ENCODE measurements at regions not wholly inside any gene's neighbourhood (a gene's known extent, or its start where the extent isn't known, plus 50 kb on each side); places are given as distances from the start of the nearest gene placed in this dataset.
"Not testable (repeated sequence)": the region's sequence is repeated elsewhere in the genome, so short reads cannot be mapped to it uniquely, and the experiment has no call there.

DNA sequence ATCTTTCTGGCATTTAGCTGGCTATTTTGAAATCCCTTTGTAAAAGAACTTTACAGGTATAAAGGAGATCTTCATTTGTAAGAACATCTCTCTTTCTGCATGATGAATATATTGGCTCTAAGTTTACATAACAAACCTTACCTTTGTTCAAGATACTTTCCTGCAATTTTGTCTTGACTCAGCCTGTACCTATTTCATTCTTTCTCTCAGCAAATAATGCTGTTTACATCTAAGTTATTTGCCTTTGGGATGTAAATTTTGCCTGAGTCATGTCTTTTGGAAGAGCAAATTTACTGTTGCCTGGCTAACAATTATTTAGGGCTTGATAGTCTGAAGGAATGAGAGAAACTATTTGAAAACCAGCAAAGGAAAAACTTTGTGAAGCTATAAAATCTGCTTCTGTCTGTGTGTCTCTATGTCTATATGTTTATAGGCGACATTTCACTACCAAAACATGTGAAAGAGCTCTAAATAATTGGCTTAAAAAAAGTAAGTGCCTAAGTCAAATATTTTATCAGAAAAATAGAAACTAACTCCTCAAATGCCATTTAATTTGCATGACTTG lies 214.3 kb upstream of the TGIF2LX start:
- not testable (repeated sequence) for H3K9me3 ChIP-seq (ENCODE audit: control insufficient read depth, insufficient read depth, low read length); H3K4me1 ChIP-seq (ENCODE audit: control insufficient read depth, insufficient read depth, low read length); H3K27ac ChIP-seq (ENCODE audit: low read depth, low read length); DNase-seq (ENCODE audit: low read depth in 4 of 6, low spot score in 6 of 6); H3K36me3 ChIP-seq (ENCODE audit: control insufficient read depth, insufficient read depth, low read length); H3K27me3 ChIP-seq (ENCODE audit: control insufficient read depth, insufficient read depth, low read length); H3K4me3 ChIP-seq (ENCODE audit: low read depth, low read length)
- WGBS (ENCODE audit: insufficient coverage), result no CpG with 5 or more reads among the region's 1 CpG

- not testable (repeated sequence) for H3K27ac ChIP-seq (ENCODE audit: low read depth, low read length); H3K4me3 ChIP-seq (ENCODE audit: low read depth, low read length); DNase-seq (ENCODE audit: low read depth in 4 of 6, low spot score in 6 of 6); H3K9me3 ChIP-seq (ENCODE audit: control insufficient read depth, insufficient read depth, low read length); H3K36me3 ChIP-seq (ENCODE audit: control insufficient read depth, insufficient read depth, low read length); H3K4me1 ChIP-seq (ENCODE audit: control insufficient read depth, insufficient read depth, low read length); H3K27me3 ChIP-seq (ENCODE audit: control insufficient read depth, insufficient read depth, low read length)
- 99% methylated on average over 9 of the region's 11 CpGs for WGBS (ENCODE audit: insufficient coverage)
Observed at GRCh38 chrX:89734367-89734766, 187.3 kb upstream of the TGIF2LX start.

DNA sequence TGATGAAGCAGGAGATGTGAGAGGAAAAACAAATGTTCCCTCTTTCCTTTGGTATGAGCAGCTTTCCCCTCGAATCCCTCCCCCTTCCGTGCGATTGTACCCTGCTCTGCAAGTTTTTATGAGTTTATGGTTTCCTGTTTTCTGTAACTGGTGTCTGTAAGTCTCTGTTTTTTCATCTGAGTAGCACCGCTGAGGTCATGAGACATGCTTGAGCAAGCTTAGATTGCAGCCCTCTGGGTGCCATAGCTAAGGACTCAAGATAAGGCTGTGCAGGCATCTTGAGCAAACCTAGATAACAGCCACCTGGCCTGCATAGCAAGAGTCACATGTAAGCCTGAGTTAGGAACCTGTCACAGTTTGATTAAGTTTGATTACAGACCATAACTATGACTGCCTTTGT lies 165.2 kb upstream of the TGIF2LX start:
- not testable (repeated sequence) for DNase-seq (ENCODE audit: low read depth in 4 of 6, low spot score in 6 of 6); H3K27me3 ChIP-seq (ENCODE audit: control insufficient read depth, insufficient read depth, low read length); H3K4me3 ChIP-seq (ENCODE audit: low read depth, low read length); H3K4me1 ChIP-seq (ENCODE audit: control insufficient read depth, insufficient read depth, low read length); H3K9me3 ChIP-seq (ENCODE audit: control insufficient read depth, insufficient read depth, low read length); H3K27ac ChIP-seq (ENCODE audit: low read depth, low read length); H3K36me3 ChIP-seq (ENCODE audit: control insufficient read depth, insufficient read depth, low read length)
- 82% methylated on average over 1 of the region's 4 CpGs for whole genome bisulfite sequencing (ENCODE audit: insufficient coverage)

DNA sequence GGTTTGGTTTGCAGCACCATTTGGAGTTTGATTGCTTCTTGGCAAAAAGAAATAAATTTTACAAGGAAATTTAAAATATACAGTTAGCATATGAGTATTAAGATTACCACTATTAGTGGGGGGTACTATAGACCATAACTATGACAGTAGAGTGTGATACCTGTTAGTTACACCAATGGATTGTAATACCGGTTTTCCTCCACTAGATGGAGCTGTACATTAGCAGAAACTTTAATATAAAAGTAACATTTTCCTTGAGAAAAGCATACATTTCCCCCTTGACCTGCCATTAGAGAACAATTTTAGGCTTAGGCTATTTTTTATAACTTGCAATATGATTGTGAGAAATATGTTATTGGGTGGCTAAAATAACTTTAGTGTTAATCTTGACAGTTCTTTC lies 163.9 kb upstream of the TGIF2LX start:
- DNase-seq (ENCODE audit: low read depth in 4 of 6, low spot score in 6 of 6), result peak in 2 of 6 donors; percentile 1 to 4
- H3K4me1 ChIP-seq (ENCODE audit: control insufficient read depth, insufficient read depth, low read length); H3K36me3 ChIP-seq (ENCODE audit: control insufficient read depth, insufficient read depth, low read length); H3K4me3 ChIP-seq (ENCODE audit: low read depth, low read length); H3K27ac ChIP-seq (ENCODE audit: low read depth, low read length); H3K9me3 ChIP-seq (ENCODE audit: control insufficient read depth, insufficient read depth, low read length); H3K27me3 ChIP-seq (ENCODE audit: control insufficient read depth, insufficient read depth, low read length): not testable (repeated sequence)
- WGBS (ENCODE audit: insufficient coverage), result no CpG with 5 or more reads among the region's 1 CpG

DNA sequence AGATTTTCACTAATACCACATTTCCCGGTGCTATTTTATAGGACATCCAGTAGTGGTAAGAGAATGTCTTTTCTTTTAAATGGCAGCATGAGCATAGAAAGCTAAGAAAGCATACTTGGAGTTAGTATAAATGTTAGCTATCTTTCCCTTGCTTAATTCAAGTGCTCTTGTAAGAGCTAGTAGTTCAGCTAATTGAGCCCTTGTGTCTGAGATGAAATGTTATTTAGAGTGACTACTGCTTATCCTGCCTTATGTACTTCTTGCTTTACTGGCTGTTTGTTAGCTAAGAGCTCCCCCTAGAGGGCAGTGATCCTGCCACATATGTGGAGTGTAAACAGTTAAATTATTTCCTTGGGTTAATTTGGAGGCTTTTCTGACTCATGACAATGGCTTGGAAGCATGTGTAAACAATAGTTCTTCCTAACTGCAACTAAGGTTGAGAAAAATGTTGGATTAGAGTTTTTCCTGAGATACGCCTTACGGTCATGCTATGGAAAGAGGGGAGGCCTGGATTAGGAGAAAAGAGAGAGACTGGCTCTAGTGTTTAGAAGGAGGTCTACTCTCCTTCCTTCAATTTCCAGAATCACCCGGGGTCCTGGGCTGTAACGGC lies 162.5 kb upstream of the TGIF2LX start:
- H3K9me3 ChIP-seq (ENCODE audit: control insufficient read depth, insufficient read depth, low read length); H3K36me3 ChIP-seq (ENCODE audit: control insufficient read depth, insufficient read depth, low read length): not testable (repeated sequence)
- WGBS (ENCODE audit: insufficient coverage), result no CpG with 5 or more reads among the region's 5 CpGs

GRCh38 chrX:89771639-89772038 lies 150.1 kb upstream of the TGIF2LX start:
- not testable (repeated sequence) for H3K27ac ChIP-seq (ENCODE audit: low read depth, low read length); DNase-seq (ENCODE audit: low read depth in 4 of 6, low spot score in 6 of 6); H3K4me1 ChIP-seq (ENCODE audit: control insufficient read depth, insufficient read depth, low read length); H3K36me3 ChIP-seq (ENCODE audit: control insufficient read depth, insufficient read depth, low read length); H3K4me3 ChIP-seq (ENCODE audit: low read depth, low read length); H3K9me3 ChIP-seq (ENCODE audit: control insufficient read depth, insufficient read depth, low read length); H3K27me3 ChIP-seq (ENCODE audit: control insufficient read depth, insufficient read depth, low read length)
- WGBS (ENCODE audit: insufficient coverage), result no CpG with 5 or more reads among the region's 3 CpGs

More for the DNA sequence above, 162.5 kb upstream of the TGIF2LX start:
- not testable (repeated sequence) for H3K27me3 ChIP-seq (ENCODE audit: control insufficient read depth, insufficient read depth, low read length); DNase-seq (ENCODE audit: low read depth in 4 of 6, low spot score in 6 of 6); H3K4me1 ChIP-seq (ENCODE audit: control insufficient read depth, insufficient read depth, low read length); H3K4me3 ChIP-seq (ENCODE audit: low read depth, low read length); H3K27ac ChIP-seq (ENCODE audit: low read depth, low read length)

- no CpG with 5 or more reads among the region's 3 CpGs for WGBS (ENCODE audit: insufficient coverage)
- not testable (repeated sequence) for H3K4me3 ChIP-seq (ENCODE audit: low read depth, low read length); H3K27me3 ChIP-seq (ENCODE audit: control insufficient read depth, insufficient read depth, low read length); H3K9me3 ChIP-seq (ENCODE audit: control insufficient read depth, insufficient read depth, low read length); H3K27ac ChIP-seq (ENCODE audit: low read depth, low read length); H3K36me3 ChIP-seq (ENCODE audit: control insufficient read depth, insufficient read depth, low read length); H3K4me1 ChIP-seq (ENCODE audit: control insufficient read depth, insufficient read depth, low read length); DNase-seq (ENCODE audit: low read depth in 4 of 6, low spot score in 6 of 6)
Observed at GRCh38 chrX:89811440-89811839, 110.3 kb upstream of the TGIF2LX start.

GRCh38 chrX:89839723-89840122 lies 82.0 kb upstream of the TGIF2LX start:
- not testable (repeated sequence) for H3K36me3 ChIP-seq (ENCODE audit: control insufficient read depth, insufficient read depth, low read length); H3K4me1 ChIP-seq (ENCODE audit: control insufficient read depth, insufficient read depth, low read length); H3K27ac ChIP-seq (ENCODE audit: low read depth, low read length); H3K4me3 ChIP-seq (ENCODE audit: low read depth, low read length); DNase-seq (ENCODE audit: low read depth in 4 of 6, low spot score in 6 of 6); H3K27me3 ChIP-seq (ENCODE audit: control insufficient read depth, insufficient read depth, low read length); H3K9me3 ChIP-seq (ENCODE audit: control insufficient read depth, insufficient read depth, low read length)
- no CpG with 5 or more reads among the region's 6 CpGs for WGBS (ENCODE audit: insufficient coverage)

DNA sequence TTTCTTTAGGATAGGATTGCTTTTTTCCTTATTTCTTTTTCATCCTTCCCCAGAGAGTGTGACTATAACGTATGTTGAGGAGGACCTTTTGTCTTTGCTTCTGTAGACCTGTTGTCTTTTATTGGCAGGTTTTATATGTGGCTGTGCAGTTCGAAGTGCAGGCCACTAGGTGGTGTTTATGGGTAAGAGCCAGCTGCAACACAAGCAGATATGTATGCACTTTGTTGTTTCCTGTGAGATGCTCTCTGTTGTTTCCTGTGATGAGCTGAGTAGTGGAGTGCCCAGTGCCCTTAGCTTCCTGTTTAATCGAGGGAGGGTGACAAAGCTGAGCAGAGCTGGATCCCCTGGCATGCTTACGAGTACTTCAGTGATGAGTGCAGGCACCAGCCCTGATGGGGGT lies 50.0 kb upstream of the TGIF2LX start:
- H3K36me3 ChIP-seq (ENCODE audit: control insufficient read depth, insufficient read depth, low read length); H3K9me3 ChIP-seq (ENCODE audit: control insufficient read depth, insufficient read depth, low read length); H3K4me3 ChIP-seq (ENCODE audit: low read depth, low read length); H3K27me3 ChIP-seq (ENCODE audit: control insufficient read depth, insufficient read depth, low read length); H3K4me1 ChIP-seq (ENCODE audit: control insufficient read depth, insufficient read depth, low read length); H3K27ac ChIP-seq (ENCODE audit: low read depth, low read length): not testable (repeated sequence)
- DNase-seq (ENCODE audit: low read depth in 4 of 6, low spot score in 6 of 6), result peak in 4 of 6 donors; percentile 0 to 46 (median 10)
- 39% methylated on average over 3 of the region's 4 CpGs for WGBS (ENCODE audit: insufficient coverage)

All from spinal cord (tissue), 9 donors.